HG03457 (cell line): ENCODE measurements at regions not wholly inside any gene's neighbourhood (a gene's known extent, or its start where the extent isn't known, plus 50 kb on each side); places are given as distances from the start of the nearest gene placed in this dataset.

Experiments
- ATAC-seq: cut with Tn5 transposase; IDR thresholded peaks from one replicate; pipeline ENCODE4 v1.9.1; 2021; ENCODE audit warnings: moderate number of reproducible peaks; ENCODE audit not compliant: unreplicated experiment

GRCh38 chr4:65868096-65868824 is 198.0 kb upstream of the EPHA5 start:
- no peak for ATAC-seq

- no peak for ATAC-seq
These were observed 195.2 kb upstream of the EPHA5 start for GRCh38 chr4:65865489-65865888.

- ATAC-seq: no peak
These were observed 191.7 kb upstream of the EPHA5 start for GRCh38 chr4:65861993-65862392.

- ATAC-seq: no peak
These were observed 175.0 kb upstream of the EPHA5 start for GRCh38 chr4:65845199-65845773.

DNA sequence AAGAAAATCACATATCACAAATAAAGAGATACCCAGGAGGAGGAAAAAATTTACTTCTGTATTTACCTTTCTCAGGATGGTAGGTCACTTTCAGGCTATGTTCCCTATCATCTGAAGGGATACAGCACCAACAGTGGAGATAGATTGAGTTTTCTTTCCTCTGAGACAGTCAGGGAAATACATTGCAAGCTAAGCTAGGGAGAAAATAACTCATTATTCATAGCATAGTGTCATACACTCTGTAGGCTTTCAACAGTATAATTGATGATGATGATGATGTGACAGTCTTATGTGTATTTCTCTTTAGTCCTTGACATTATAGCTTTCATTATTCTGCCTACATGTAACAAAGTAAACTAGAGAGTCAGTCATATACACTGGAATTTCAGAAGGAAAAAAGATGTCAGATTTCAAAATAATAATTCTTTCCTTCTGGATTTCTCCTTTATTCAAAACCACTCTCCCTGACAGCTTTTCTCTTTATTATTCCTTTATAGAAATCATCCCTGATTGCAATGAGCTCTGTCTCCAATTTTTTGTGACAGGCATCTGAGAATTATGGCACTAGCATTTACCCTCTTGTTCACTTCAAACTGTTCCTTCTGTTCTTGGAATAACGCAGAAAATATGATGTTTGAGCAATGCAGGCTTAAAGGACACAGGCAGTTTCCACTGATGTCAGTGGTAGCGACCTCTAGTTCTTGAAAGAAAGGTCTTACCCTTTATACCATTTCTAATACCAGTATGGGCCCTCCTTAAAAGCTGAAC is 169.1 kb upstream of the EPHA5 start:
- no peak for ATAC-seq

DNA sequence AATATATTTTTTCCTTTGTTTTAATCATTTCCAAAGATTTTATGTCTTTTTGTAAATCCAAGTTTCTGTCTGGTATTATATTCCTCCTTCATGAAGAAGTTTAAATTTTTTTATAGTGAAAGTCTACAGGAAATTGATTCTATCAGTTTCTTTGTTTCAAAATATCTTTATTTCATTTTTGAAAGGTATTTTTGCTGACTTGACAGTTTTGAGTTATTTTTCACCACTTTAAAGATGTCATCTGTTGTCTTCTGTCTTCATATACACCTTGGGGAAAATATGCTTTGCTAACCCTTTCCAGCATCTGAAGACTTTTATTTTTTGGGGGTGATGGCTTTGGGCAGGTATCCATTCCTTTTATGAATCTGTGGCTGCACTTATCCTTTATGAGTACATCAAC is 164.4 kb upstream of the EPHA5 start:
- no peak for ATAC-seq

DNA sequence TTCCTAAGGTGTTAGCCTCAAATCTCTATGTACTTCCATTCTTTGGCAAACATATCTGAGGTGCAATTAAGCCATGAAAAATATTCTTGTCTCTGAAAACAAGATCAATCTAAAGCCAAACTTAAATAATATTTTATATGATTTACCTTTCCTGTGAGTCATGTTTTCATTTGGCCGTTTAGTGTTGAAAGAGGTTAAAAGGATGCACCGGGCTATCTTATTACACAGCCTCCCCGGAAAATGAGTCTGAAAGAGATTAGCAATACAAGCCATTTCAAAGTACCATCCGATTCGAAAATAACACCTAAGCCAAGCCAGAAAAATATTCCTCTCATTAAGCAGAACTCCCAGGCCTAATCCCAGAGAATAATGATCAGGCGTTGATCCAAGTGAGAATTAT is 161.5 kb upstream of the EPHA5 start:
- ATAC-seq: no peak

DNA sequence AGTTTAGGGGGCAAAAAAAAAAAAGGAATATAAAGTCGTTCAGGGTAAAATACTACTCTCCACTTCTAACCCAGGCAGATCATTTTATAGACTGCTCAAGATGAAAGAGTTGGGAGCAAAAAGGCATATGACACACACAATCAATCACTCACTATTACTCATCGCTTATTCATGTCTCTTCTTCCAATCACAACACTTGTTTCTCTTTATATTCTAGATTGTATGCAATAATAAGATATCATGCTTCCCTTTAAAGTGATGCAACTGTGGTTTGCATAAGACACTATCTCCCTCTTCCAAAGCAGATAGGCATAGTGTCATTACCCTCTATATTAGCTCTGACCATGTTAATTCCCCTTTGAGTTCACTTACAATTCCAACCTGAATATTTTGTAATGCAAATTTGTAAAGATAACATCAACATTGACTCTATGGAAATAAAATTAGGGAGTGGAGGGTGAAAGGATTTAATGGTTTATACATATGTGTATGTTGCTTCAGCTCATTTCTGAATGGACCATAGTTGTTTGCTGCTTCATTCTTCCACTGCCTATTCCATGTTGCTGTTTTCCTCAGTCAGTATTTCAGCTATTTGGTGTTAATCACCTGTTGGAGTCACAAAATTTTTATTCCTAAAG is 154.9 kb upstream of the EPHA5 start:
- ATAC-seq: no peak

GRCh38 chr4:65819192-65819591 is 148.9 kb upstream of the EPHA5 start:
- no peak for ATAC-seq

DNA sequence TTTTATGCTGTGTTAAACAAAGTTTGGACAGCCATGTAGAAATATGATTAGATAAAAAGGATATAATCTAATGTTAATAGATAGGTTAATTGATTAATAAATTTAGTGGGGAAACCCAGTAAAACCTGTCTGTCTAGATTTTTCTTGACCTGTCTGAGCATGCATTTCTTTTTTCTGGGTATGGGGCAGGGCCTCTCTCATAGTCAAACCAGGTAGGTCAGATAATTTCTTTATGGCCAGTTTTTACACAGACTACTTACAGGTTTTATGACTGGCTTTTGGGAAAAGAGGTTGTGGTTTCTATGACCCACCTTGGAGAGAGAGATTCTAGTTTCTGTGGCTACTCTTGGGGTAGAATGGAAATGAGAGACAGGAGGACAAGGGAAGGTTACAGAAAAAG is 135.6 kb upstream of the EPHA5 start:
- no peak for ATAC-seq

DNA sequence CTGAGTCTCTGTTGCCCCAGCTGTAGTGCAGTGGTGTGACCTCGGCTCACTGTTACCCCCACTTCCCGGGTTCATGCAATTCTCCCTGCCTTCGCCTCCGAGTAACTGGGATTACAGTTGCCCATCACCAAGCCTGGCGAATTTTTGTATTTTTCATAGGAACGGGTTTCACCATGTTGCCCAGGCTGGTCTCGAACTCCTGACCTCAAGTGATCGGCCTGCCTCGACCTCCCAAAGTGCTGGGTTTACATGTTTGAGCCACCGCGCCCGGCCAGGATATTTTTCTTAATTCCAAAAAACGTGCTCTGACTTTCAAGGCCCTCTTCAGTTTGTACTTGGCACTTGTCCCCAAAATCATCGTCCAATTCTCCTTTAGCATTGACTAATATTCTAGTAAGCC is 129.2 kb upstream of the EPHA5 start:
- no peak for ATAC-seq

GRCh38 chr4:65798498-65799127 is 128.3 kb upstream of the EPHA5 start:
- no peak for ATAC-seq

DNA sequence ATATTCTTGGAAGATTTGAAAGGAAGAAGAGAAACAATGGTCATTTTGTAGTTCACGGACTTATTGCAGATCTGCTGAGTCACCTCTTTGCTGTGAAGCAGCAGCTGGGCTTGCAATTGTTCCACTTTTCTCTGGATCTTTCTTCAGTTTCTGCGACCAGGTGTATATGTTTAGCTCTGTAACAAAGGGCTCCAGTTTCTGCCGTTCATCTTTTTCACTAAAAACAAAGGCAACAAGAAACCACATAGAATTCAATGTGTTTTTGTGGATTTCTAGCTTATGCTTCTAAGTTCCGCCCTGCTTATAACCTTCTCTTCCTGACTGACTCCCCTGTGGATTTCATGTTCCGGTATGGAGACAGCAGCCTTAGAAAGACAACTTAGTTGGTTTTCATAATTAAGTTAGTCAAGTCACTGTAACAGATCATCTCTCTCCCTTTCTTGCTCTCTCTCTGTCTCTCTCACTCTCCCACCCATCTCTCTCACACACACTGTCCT is 121.6 kb upstream of the EPHA5 start:
- no peak for ATAC-seq

DNA sequence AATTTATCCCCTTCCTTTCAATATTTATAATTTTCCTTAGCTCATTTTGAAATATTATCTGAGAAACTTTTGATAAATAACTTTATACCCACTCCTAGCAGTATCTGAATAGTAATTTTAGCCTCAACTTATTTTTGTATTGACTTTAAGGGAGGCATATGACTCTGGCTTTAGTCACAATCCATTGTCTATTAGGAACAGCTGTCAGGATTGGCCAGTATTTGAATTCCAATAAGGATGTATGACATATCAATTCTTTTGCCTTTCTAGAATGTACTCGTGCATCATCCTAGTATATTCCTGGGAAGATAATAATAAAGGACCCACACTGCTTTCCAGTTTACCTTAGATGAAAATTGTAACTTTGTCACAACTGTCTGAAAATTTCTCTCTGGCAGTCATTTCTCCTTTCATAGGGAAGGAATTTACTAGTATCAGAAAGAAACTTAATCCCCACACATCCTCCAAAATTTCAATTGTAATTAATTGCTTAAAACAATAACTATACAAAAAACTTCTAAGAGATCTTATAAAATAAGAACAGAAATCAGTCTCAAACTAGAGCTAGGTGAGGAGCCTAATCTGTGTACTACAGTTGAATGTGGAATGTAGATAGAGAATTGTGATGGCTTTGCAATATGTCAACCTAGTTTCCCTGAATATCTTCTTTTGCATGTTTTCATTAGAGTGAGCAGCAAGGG is 121.0 kb upstream of the EPHA5 start:
- no peak for ATAC-seq

- no peak for ATAC-seq
These were observed 119.5 kb upstream of the EPHA5 start for GRCh38 chr4:65789805-65790204.

DNA sequence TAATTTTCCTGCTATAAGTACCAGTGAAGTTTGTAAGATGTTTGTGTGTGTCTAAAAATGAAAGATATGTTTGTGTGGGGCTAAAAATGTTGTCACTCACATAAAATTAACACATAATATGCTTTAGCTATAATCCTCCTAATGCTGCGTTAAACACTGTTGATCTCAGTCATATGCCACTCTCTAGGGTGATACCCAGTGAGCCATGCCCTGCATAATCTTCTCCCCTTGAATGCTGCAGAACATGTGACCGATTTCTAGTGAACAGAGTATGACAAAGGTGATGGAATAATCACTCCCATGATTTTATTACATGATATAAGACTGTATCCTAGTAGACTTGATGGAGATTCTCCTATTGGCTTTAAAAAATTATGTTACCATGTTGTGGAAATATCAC is 119.1 kb upstream of the EPHA5 start:
- ATAC-seq: no peak

- no peak for ATAC-seq
These were observed 107.0 kb upstream of the EPHA5 start for GRCh38 chr4:65777270-65777669.

GRCh38 chr4:65773636-65774035 is 103.3 kb upstream of the EPHA5 start:
- ATAC-seq: no peak

- no peak for ATAC-seq
These were observed 77.1 kb upstream of the EPHA5 start for GRCh38 chr4:65747386-65747785.

DNA sequence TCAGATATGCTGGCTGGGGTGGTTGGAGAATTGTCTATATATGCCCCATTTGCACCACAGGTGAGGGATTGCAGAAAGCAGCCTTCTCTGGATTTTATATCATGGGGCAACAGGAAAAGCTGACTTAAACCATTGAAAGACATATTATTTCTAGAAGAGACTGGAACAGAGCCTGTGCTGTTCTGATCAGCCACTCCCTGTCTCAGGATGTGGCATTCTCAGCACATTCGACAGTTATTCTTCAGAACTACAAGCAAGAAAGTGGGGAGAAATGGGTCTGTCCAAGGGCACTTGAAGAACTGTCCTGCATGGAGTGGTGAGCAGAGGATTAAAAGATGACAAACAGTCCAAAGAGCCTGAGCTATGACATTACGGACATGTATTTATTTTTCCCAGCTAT is 67.8 kb upstream of the EPHA5 start:
- no peak for ATAC-seq
